Activated naive CD8-positive, alpha-beta T cell treated with anti-CD3 and anti-CD28 coated beads, Interleukin-2, amount 50 U/mL, for 24 hours (primary cell): ENCODE measurements at regions not wholly inside any gene's neighbourhood (a gene's known extent, or its start where the extent isn't known, plus 50 kb on each side); places are given as distances from the start of the nearest gene placed in this dataset.
"Not testable (repeated sequence)": the region's sequence is repeated elsewhere in the genome, so short reads cannot be mapped to it uniquely, and the experiment has no call there.

ENCODE experiments used
- ATAC-seq: fragments of 150-1000 bp; cut with Tn5 transposase; one replicate; pipeline ENCODE4 v1.10.0; 2021
- DNase-seq: peaks from one replicate; pipeline ENCODE4 v3.0.0; 2021
- H3K27ac Mint-ChIP-seq: one replicate; pipeline ENCODE4 v1.8.0; 2021; ENCODE audit warnings: mild to moderate bottlenecking, mixed read lengths
- H3K27me3 Mint-ChIP-seq: one replicate; pipeline ENCODE4 v1.8.0; 2021; ENCODE audit warnings: mixed read lengths
- H3K36me3 Mint-ChIP-seq: one replicate; pipeline ENCODE4 v1.8.0; 2021; ENCODE audit warnings: low read depth, mixed read lengths
- H3K4me1 Mint-ChIP-seq: one replicate; pipeline ENCODE4 v1.8.0; 2021; ENCODE audit warnings: mixed read lengths
- H3K4me3 Mint-ChIP-seq: one replicate; pipeline ENCODE4 v1.8.0; 2021; ENCODE audit warnings: mild to moderate bottlenecking, moderate library complexity, mixed read lengths
- H3K9me3 Mint-ChIP-seq: one replicate; pipeline ENCODE4 v1.8.0; 2021; ENCODE audit warnings: mixed read lengths

- no peak overlapping the region for H3K27ac Mint-ChIP-seq
- ATAC-seq: no peak
- H3K27me3 Mint-ChIP-seq: no peaks in the 10 kb centered on the region
- H3K9me3 Mint-ChIP-seq: peaks cover 4% of the 10 kb centered on the region
- no peak overlapping the region for H3K4me3 Mint-ChIP-seq
- no peak for DNase-seq
- no peaks in the 10 kb centered on the region for H3K36me3 Mint-ChIP-seq
- H3K4me1 Mint-ChIP-seq: no peaks in the 10 kb centered on the region
Measured at GRCh38 chr10:64635906-64636305, 1114.7 kb downstream of the REEP3 start.

DNA sequence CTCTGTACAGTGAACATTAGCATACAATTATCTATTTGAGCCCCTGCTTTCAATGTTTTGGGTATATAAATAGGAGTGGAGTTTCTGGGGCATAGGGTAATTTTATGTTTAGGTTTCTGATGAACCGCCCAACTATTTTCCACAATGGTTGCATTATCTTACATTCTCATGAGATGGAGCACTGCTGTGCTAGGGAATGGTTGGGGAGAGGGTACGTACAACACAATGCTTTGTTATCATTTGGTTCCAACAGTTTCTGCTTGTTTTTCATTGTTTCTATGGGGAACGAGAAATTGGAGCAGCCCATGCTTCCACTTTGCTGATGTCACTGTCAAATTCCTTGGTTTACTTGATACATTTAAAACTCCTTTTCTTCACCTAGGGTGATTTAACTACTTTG is 1115.3 kb downstream of the REEP3 start:
- Mint-ChIP-seq H3K27me3 (no peaks in the 10 kb centered on the region), H3K4me3 (no peak overlapping the region), H3K4me1 (no peaks in the 10 kb centered on the region), H3K27ac (no peak overlapping the region), H3K36me3 (no peaks in the 10 kb centered on the region), H3K9me3 (peaks cover 4% of the 10 kb centered on the region)
- ATAC-seq (no peak), DNase-seq (no peak)

- no peaks in the 10 kb centered on the region for H3K36me3 Mint-ChIP-seq
- H3K27me3 Mint-ChIP-seq: no peaks in the 10 kb centered on the region
- no peak overlapping the region for H3K27ac Mint-ChIP-seq
- no peak overlapping the region for H3K4me3 Mint-ChIP-seq
- peaks cover 4% of the 10 kb centered on the region for H3K9me3 Mint-ChIP-seq
- DNase-seq (no peak), ATAC-seq (no peak)
- H3K4me1 Mint-ChIP-seq: no peaks in the 10 kb centered on the region
Measured at GRCh38 chr10:64637939-64638338, 1116.7 kb downstream of the REEP3 start.

DNA sequence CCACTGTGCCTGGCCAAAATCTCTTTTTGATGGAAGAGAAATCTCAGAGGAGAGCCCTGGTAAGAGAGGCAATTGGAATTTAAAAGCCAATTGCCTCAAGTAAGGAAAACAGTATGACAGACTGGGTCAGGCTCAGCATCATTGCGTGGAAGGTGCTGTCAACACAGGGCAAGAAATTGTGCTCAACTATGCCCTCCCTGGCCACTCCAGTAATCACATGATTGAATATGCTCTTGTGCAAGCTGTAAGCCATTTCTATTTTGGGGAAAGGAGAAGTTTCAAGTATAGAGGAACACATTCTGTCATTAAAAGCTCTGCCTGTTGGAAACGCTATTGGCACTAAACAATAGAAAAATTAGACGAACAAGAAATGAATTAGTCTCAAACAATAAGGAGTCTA is 1127.7 kb downstream of the REEP3 start:
- DNase-seq (no peak), ATAC-seq (no peak)
- no peaks in the 10 kb centered on the region for H3K27me3 Mint-ChIP-seq
- no peak overlapping the region for H3K4me3 Mint-ChIP-seq
- no peak overlapping the region for H3K27ac Mint-ChIP-seq
- no peaks in the 10 kb centered on the region for H3K4me1 Mint-ChIP-seq
- H3K36me3 Mint-ChIP-seq: no peaks in the 10 kb centered on the region
- peaks cover 9% of the 10 kb centered on the region for H3K9me3 Mint-ChIP-seq

DNA sequence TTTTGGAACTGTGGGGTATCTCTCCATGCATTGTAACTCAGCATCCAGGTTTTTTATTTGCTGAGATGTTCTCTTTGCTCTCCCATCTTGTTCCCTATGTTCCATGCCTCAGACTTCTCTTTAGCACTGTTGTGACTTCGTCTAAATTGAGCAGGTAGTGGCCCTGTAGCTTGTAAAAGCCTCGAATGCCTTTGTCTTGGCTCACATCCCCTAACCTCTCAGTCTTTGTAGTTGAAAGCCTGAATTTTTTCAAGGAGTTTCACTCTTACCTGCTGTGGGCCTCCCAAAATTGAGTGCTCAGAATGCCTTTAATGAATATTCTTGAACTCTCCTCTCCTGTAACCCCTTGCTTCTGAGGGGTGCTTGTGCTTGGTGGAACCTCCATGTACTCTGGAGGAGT is 1137.3 kb downstream of the REEP3 start:
- Mint-ChIP-seq H3K4me1 (no peaks in the 10 kb centered on the region), H3K9me3 (peaks cover 11% of the 10 kb centered on the region), H3K36me3 (no peaks in the 10 kb centered on the region), H3K4me3 (no peak overlapping the region), H3K27ac (no peak overlapping the region), H3K27me3 (no peaks in the 10 kb centered on the region)
- ATAC-seq: no peak
- no peak for DNase-seq

DNA sequence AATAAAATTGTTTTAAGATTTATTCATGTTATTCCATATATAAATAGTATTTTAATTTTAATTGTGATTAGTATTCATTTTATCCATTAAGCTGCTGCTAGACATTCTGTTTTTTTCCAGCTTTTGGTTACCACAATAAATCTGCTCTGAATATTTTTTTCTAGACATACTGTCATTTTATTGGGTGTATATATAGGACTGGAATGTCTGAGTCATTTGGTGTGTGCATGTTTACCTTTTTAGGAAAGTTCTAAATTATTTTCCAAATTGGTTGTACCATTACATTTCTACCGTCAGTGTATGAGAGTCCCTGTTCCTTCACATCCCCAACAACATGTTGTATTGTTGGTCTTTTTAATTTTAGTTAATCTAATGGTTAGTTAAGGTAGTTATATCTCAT is 1138.1 kb downstream of the REEP3 start:
- Mint-ChIP-seq H3K36me3 (no peaks in the 10 kb centered on the region), H3K9me3 (peaks cover 13% of the 10 kb centered on the region), H3K27ac (no peak overlapping the region), H3K27me3 (no peaks in the 10 kb centered on the region), H3K4me1 (no peaks in the 10 kb centered on the region), H3K4me3 (no peak overlapping the region)
- ATAC-seq: no peak
- DNase-seq: no peak

DNA sequence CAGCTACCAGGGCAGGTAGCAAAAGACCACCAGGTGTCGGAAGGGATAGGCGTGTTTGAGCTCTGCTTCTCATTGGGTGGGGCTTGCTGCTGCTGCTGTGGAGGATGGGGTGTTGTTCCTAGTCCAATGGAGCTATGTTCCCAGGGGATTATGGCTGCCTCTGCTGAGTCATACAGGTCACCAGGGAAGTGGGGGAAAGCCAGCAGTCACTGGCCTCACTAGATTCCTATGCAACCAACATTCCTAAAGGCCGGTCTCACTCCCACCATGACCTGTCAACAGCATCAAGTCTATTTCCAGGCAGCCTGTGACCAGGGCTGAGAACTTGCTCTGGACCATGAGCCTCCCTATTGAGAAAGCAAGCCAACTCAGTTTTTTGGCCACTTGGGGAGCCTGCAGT is 1160.8 kb downstream of the REEP3 start:
- H3K27ac Mint-ChIP-seq: no peak overlapping the region
- no peaks in the 10 kb centered on the region for H3K36me3 Mint-ChIP-seq
- H3K27me3 Mint-ChIP-seq: no peaks in the 10 kb centered on the region
- no peaks in the 10 kb centered on the region for H3K4me1 Mint-ChIP-seq
- no peak for ATAC-seq
- H3K4me3 Mint-ChIP-seq: no peak overlapping the region
- peaks cover 10% of the 10 kb centered on the region for H3K9me3 Mint-ChIP-seq
- no peak for DNase-seq

DNA sequence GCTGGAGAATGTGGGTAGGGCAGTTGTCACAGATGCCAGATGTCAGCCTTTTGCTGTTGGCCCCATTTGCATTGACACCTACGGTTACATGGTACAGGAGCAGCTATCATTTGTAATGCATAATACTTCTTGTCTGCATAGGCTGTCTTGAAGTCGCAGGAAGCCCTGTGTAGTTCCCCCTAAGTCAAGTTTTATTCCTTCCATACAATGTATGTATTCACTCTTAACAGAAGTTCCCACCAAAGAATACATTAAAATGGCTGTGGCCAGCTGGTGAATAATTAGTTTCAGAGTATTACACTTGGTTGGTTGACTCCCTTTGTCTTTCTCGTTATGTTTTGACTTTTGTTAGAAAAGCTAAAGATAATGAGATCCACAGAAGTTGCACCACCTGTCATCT is 1169.0 kb downstream of the REEP3 start:
- no peak for DNase-seq
- Mint-ChIP-seq H3K27me3 (no peaks in the 10 kb centered on the region), H3K36me3 (no peaks in the 10 kb centered on the region), H3K4me3 (no peak overlapping the region), H3K4me1 (no peaks in the 10 kb centered on the region), H3K27ac (no peak overlapping the region), H3K9me3 (peaks cover 5% of the 10 kb centered on the region)
- no peak for ATAC-seq

DNA sequence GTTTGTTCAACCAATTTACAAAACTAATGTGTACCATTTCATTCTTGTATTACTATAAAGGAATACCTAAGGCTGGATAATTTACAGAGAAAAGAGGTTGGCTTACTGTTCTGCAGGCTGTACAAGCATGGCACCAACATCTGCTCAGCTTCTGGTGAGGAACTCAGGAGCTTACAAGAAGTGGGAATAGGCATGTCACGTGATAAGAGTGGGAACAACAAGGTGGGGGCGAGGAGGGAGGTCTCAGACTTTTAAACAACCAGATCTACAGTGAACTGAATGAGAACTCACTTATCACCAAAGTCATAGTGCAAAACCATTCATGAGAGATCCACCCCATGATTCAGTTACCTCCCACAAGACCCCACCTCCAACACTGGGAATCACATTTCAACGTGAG is 1178.0 kb downstream of the REEP3 start:
- Mint-ChIP-seq H3K27ac (no peak overlapping the region), H3K27me3 (no peaks in the 10 kb centered on the region), H3K9me3 (no peaks in the 10 kb centered on the region), H3K4me1 (no peaks in the 10 kb centered on the region), H3K4me3 (no peak overlapping the region), H3K36me3 (no peaks in the 10 kb centered on the region)
- ATAC-seq (no peak), DNase-seq (no peak)

DNA sequence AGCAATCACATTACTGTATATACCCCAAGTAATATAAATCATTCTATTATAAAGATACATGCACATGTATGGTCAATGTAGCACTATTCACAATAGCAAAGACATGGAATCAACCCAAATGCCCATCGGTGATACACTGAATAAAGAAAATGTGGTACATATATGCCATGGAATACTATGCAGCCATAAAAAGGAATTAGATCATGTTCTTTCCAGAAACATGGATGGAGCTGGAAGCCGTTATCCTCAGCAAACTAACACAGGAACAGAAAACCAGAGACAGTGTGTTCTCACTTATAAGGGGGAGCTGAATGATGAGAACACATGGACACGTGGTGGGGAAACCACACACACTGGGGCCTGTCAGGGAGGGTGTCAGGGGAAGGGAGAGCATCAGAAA is 1180.9 kb downstream of the REEP3 start:
- not testable (repeated sequence) for H3K27me3 Mint-ChIP-seq, ATAC-seq, H3K4me1 Mint-ChIP-seq, H3K4me3 Mint-ChIP-seq, DNase-seq, H3K9me3 Mint-ChIP-seq, H3K27ac Mint-ChIP-seq, H3K36me3 Mint-ChIP-seq

DNA sequence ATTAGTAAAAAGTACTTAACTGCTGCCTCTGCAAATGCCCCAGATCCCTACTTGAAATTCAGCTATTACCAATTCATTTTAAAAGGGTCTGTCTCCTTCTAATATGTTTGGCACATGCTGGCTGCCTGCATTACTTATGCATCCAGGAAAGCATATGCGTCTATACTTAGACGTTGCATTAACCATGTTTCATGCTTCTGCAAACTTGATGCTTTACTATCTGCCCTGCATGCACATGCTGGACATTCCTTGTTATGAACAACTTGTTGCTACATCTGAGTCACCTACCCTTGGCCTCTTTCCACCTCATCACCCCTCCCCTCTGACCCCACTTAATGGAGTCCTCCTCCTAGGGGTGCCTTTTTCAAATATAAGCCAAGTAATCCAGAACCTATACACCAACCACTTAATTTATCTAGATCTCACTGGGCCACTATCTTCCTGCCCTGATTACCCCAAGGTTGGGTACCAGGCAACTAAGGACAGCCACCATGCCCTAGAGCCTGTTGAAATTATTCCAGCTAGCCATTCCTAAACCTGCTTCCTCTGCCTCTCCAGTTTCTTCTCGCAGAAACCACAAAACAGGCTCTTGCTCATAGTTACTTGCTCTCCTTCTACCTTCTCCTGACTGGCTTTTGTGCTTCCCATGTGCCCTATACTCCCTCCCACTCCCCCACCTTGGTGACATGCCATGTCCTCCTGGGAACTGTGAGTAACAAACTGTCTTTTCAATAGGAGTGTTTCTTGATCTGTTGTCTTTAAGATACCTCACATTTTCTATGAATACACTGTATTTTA is 1187.9 kb downstream of the REEP3 start:
- Mint-ChIP-seq H3K4me1 (no peaks in the 10 kb centered on the region), H3K27me3 (no peaks in the 10 kb centered on the region), H3K36me3 (no peaks in the 10 kb centered on the region), H3K9me3 (peaks cover 4% of the 10 kb centered on the region), H3K27ac (no peak overlapping the region), H3K4me3 (no peak overlapping the region)
- no peak for DNase-seq
- ATAC-seq: no peak

DNA sequence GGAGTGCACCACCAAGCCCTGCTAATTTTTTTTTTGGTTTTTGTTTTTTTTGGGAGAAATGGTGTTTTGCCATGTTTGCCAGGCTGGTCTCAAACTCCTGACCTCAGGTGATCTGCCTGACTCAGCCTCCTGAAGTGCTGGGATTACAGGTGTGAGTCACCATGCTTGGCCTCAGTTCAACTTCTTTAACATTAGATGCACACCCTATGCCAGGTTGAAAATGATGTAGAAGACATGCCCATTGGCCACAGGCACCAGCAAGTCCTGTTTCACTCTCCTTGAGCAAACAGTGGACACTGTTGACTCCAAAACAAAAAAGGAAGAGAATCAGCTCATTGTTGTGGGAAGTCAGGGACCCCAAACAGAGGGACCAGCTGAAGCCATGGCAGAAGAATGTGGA is 1205.3 kb downstream of the REEP3 start:
- ATAC-seq: no peak
- H3K4me3 Mint-ChIP-seq: no peak overlapping the region
- no peaks in the 10 kb centered on the region for H3K36me3 Mint-ChIP-seq
- H3K4me1 Mint-ChIP-seq: no peaks in the 10 kb centered on the region
- H3K9me3 Mint-ChIP-seq: peaks cover 7% of the 10 kb centered on the region
- no peaks in the 10 kb centered on the region for H3K27me3 Mint-ChIP-seq
- no peak overlapping the region for H3K27ac Mint-ChIP-seq
- DNase-seq: no peak

GRCh38 chr10:64731016-64731415 is 1209.8 kb downstream of the REEP3 start:
- H3K4me3 Mint-ChIP-seq: no peak overlapping the region
- H3K9me3 Mint-ChIP-seq: peaks cover 7% of the 10 kb centered on the region
- DNase-seq: no peak
- no peak overlapping the region for H3K27ac Mint-ChIP-seq
- no peak for ATAC-seq
- no peaks in the 10 kb centered on the region for H3K4me1 Mint-ChIP-seq
- no peaks in the 10 kb centered on the region for H3K27me3 Mint-ChIP-seq
- H3K36me3 Mint-ChIP-seq: no peaks in the 10 kb centered on the region

DNA sequence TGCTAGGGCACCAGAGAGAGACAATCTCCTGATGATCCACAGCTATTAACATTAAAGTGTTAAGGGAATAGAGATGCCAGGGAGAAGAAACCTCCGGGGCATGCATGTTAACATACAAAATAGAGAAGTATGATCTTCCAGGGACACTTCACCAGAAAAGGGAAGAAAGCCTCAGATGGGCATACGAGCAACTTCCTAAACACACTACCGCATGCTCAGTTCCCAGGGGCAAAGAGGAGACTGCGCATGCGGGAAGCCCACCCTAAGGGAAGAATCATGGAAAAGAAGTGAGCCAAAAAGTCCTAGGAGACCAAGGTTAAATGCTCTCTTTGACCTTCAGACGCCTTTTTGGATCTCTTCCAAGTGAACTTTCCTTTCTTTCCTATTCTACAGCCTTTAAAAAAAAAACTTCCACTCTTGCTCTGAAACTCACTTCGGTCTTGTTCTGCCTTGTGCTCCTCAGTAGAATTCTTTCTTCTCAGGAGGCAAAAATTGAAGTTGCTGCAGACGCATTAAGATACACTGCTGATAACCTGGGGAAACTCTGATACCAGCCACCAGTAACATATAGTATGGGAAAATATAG is 1211.3 kb downstream of the REEP3 start:
- no peak for ATAC-seq
- Mint-ChIP-seq H3K9me3 (peaks cover 10% of the 10 kb centered on the region), H3K4me3 (no peak overlapping the region), H3K27ac (no peak overlapping the region), H3K36me3 (no peaks in the 10 kb centered on the region), H3K27me3 (no peaks in the 10 kb centered on the region), H3K4me1 (no peaks in the 10 kb centered on the region)
- no peak for DNase-seq

DNA sequence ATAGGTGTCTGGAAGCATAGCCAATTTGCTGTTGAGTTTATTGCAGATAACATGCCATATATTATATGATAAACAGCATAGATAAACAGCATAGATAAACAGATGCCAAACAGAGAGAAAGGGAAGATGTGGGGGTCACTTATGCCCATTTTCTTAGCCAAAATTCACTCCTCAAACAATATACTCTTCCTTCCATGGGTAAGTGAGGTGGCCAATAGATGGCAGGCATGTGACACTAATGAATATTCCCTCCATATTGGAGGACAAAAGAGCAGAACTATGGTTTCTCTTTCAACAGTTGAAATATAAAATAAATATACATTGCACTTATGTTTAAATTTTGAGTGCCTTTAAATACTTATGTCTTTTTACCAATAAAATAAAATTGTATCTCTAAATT is 1212.8 kb downstream of the REEP3 start:
- peaks cover 5% of the 10 kb centered on the region for H3K9me3 Mint-ChIP-seq
- H3K27ac Mint-ChIP-seq: no peak overlapping the region
- no peak for DNase-seq
- no peak for ATAC-seq
- H3K27me3 Mint-ChIP-seq: no peaks in the 10 kb centered on the region
- no peaks in the 10 kb centered on the region for H3K36me3 Mint-ChIP-seq
- no peak overlapping the region for H3K4me3 Mint-ChIP-seq
- no peaks in the 10 kb centered on the region for H3K4me1 Mint-ChIP-seq

GRCh38 chr10:64738462-64738861 is 1217.3 kb downstream of the REEP3 start:
- Mint-ChIP-seq H3K27ac (no peak overlapping the region), H3K36me3 (no peaks in the 10 kb centered on the region), H3K4me1 (no peaks in the 10 kb centered on the region), H3K27me3 (no peaks in the 10 kb centered on the region), H3K4me3 (no peak overlapping the region), H3K9me3 (peaks cover 3% of the 10 kb centered on the region)
- DNase-seq (no peak), ATAC-seq (no peak)
